ENCODE measurements at regions not wholly inside any gene's neighbourhood (a gene's known extent, or its start where the extent isn't known, plus 50 kb on each side); places are given as distances from the start of the nearest gene placed in this dataset.
"Not testable (repeated sequence)": the region's sequence is repeated elsewhere in the genome, so short reads cannot be mapped to it uniquely, and the experiment has no call there.

GRCh38 chr15:22239806-22240180, 159.5 kb downstream of the OR4M2 start:
- ChIA-PET CTCF (no interaction called here), POLR2A (no interaction called here)
- H3K4me1 Mint-ChIP-seq: peaks cover 0 to 2% (median 0%) of the 10 kb centered on the region in 3 donors
- no peak overlapping the region for H3K27ac Mint-ChIP-seq
- Histone ChIP-seq H3K27ac (ENCODE audit: low read length) (no peak overlapping the region), H3K4me1 (ENCODE audit: control insufficient read depth in 1 of 2, extremely low read depth in 1 of 2, insufficient read depth in 2 of 2, low read length in 2 of 2) (peaks cover 0 to 14% of the 10 kb centered on the region in 2 experiments), H3K9me3 (no peaks in the 10 kb centered on the region), H3K27me3 (replicated peaks in 1 of 2; ENCODE audit: control insufficient read depth in 2 of 2, extremely low read depth in 1 of 2, insufficient read depth in 2 of 2, low read length in 1 of 2) (peaks cover 2 to 19% of the 10 kb centered on the region in 2 experiments), H3K36me3 (ENCODE audit: control insufficient read depth in 2 of 2, extremely low read depth in 1 of 2, insufficient read depth in 1 of 2, low read length in 1 of 2) (no peaks in the 10 kb centered on the region), H3K4me3 (ENCODE audit: control insufficient read depth in 1 of 2, extremely low read depth in 1 of 2, low read length in 1 of 2) (no peak overlapping the region)
- no peak overlapping the region for H3K4me3 Mint-ChIP-seq
- peaks cover 4 to 28% of the 10 kb centered on the region in 2 donors for H3K27me3 Mint-ChIP-seq
- no peaks in the 10 kb centered on the region for H3K9me3 Mint-ChIP-seq
- 68% methylated on average over 2 of the region's 3 CpGs for WGBS (ENCODE audit: insufficient coverage)
- ATAC-seq (replicated peaks in 1 of 4) (no peak), DNase-seq (no peak)
- no peaks in the 10 kb centered on the region for H3K36me3 Mint-ChIP-seq

GRCh38 chr15:22240403-22240802, 160.1 kb downstream of the OR4M2 start:
- Histone ChIP-seq H3K9me3 (no peaks in the 10 kb centered on the region), H3K36me3 (ENCODE audit: control insufficient read depth in 2 of 2, extremely low read depth in 1 of 2, insufficient read depth in 1 of 2, low read length in 1 of 2) (no peaks in the 10 kb centered on the region), H3K27me3 (replicated peaks in 1 of 2; ENCODE audit: control insufficient read depth in 2 of 2, extremely low read depth in 1 of 2, insufficient read depth in 2 of 2, low read length in 1 of 2) (peaks cover 2 to 19% of the 10 kb centered on the region in 2 experiments), H3K27ac (ENCODE audit: low read length) (no peak overlapping the region), H3K4me1 (ENCODE audit: control insufficient read depth in 1 of 2, extremely low read depth in 1 of 2, insufficient read depth in 2 of 2, low read length in 2 of 2) (peaks cover 0 to 14% of the 10 kb centered on the region in 2 experiments), H3K4me3 (ENCODE audit: control insufficient read depth in 1 of 2, extremely low read depth in 1 of 2, low read length in 1 of 2) (no peak overlapping the region)
- 95% methylated on average over 6 of the region's 8 CpGs for WGBS (ENCODE audit: insufficient coverage)
- Mint-ChIP-seq H3K36me3 (no peaks in the 10 kb centered on the region), H3K4me1 (peaks cover 0 to 2% (median 0%) of the 10 kb centered on the region in 3 donors), H3K27me3 (peaks cover 4 to 28% of the 10 kb centered on the region in 2 donors), H3K27ac (no peak overlapping the region), H3K9me3 (no peaks in the 10 kb centered on the region), H3K4me3 (no peak overlapping the region)
- CTCF ChIA-PET: no interaction called here
- ATAC-seq (replicated peaks in 1 of 4): no peak
- no peak for DNase-seq
- POLR2A ChIA-PET: no interaction called here

GRCh38 chr15:22240986-22241385, 160.7 kb downstream of the OR4M2 start:
- ChIA-PET CTCF (no interaction called here), POLR2A (no interaction called here)
- DNase-seq: no peak
- Mint-ChIP-seq H3K27ac (no peak overlapping the region), H3K27me3 (peaks cover 4 to 28% of the 10 kb centered on the region in 2 donors), H3K4me3 (no peak overlapping the region), H3K36me3 (no peaks in the 10 kb centered on the region), H3K4me1 (peaks cover 0 to 2% (median 0%) of the 10 kb centered on the region in 3 donors), H3K9me3 (peaks cover 0 to under 1% (median 0%) of the 10 kb centered on the region in 3 donors)
- ATAC-seq (replicated peaks in 1 of 4): no peak
- Histone ChIP-seq H3K4me3 (ENCODE audit: control insufficient read depth in 1 of 2, extremely low read depth in 1 of 2, low read length in 1 of 2) (no peak overlapping the region), H3K27ac (ENCODE audit: low read length) (no peak overlapping the region), H3K4me1 (ENCODE audit: control insufficient read depth in 1 of 2, extremely low read depth in 1 of 2, insufficient read depth in 2 of 2, low read length in 2 of 2) (peaks cover 0 to 14% of the 10 kb centered on the region in 2 experiments), H3K36me3 (ENCODE audit: control insufficient read depth in 2 of 2, extremely low read depth in 1 of 2, insufficient read depth in 1 of 2, low read length in 1 of 2) (no peaks in the 10 kb centered on the region), H3K27me3 (replicated peaks in 1 of 2; ENCODE audit: control insufficient read depth in 2 of 2, extremely low read depth in 1 of 2, insufficient read depth in 2 of 2, low read length in 1 of 2) (peaks cover 2 to 19% of the 10 kb centered on the region in 2 experiments), H3K9me3 (no peaks in the 10 kb centered on the region)
- 83% methylated on average over 7 of the region's 7 CpGs for WGBS (ENCODE audit: insufficient coverage)

GRCh38 chr15:22241451-22241850, 161.1 kb downstream of the OR4M2 start:
- WGBS (ENCODE audit: insufficient coverage): 94% methylated on average over 8 of the region's 8 CpGs
- CTCF ChIA-PET: interaction anchor here in 1 of 2 donors (0.7 kb wide), 1 partner anchor 16 kb away, joined by 3 read pairs; no protein-coding TSS in a partner anchor

GRCh38 chr15:22242311-22242710, 162.0 kb downstream of the OR4M2 start:
- H3K4me1 Mint-ChIP-seq; DNase-seq; H3K36me3 Mint-ChIP-seq; H3K9me3 ChIP-seq; H3K27ac ChIP-seq (ENCODE audit: low read length); H3K27ac Mint-ChIP-seq; ATAC-seq (replicated peaks in 1 of 4); H3K9me3 Mint-ChIP-seq; POLR2A ChIA-PET; H3K4me3 ChIP-seq (ENCODE audit: control insufficient read depth in 1 of 2, extremely low read depth in 1 of 2, low read length in 1 of 2); H3K4me3 Mint-ChIP-seq; H3K36me3 ChIP-seq (ENCODE audit: control insufficient read depth in 2 of 2, extremely low read depth in 1 of 2, insufficient read depth in 1 of 2, low read length in 1 of 2): not testable (repeated sequence)
- WGBS (ENCODE audit: insufficient coverage): 98% methylated on average over 8 of the region's 9 CpGs
- H3K4me1 ChIP-seq (ENCODE audit: control insufficient read depth in 1 of 2, extremely low read depth in 1 of 2, insufficient read depth in 2 of 2, low read length in 2 of 2): peaks cover 0 to 14% of the 10 kb centered on the region in 2 experiments
- peaks cover 4 to 25% of the 10 kb centered on the region in 2 donors for H3K27me3 Mint-ChIP-seq
- CTCF ChIA-PET: interaction anchor here in 1 of 2 donors (0.7 kb wide), 1 partner anchor 17 kb away, joined by 3 read pairs; no protein-coding TSS in a partner anchor
- peaks cover 2 to 19% of the 10 kb centered on the region in 2 experiments for H3K27me3 ChIP-seq (replicated peaks in 1 of 2; ENCODE audit: control insufficient read depth in 2 of 2, extremely low read depth in 1 of 2, insufficient read depth in 2 of 2, low read length in 1 of 2)

More at GRCh38 chr15:22241451-22241850, 161.1 kb downstream of the OR4M2 start:
- Mint-ChIP-seq H3K4me3 (no peak overlapping the region), H3K27me3 (peaks cover 4 to 30% of the 10 kb centered on the region in 2 donors), H3K9me3 (peaks cover 0 to 4% (median 0%) of the 10 kb centered on the region in 3 donors), H3K36me3 (no peaks in the 10 kb centered on the region), H3K4me1 (peaks cover 0 to 2% (median 0%) of the 10 kb centered on the region in 3 donors), H3K27ac (no peak overlapping the region)
- H3K4me1 ChIP-seq (ENCODE audit: control insufficient read depth in 1 of 2, extremely low read depth in 1 of 2, insufficient read depth in 2 of 2, low read length in 2 of 2): peaks cover 0 to 14% of the 10 kb centered on the region in 2 experiments
- no peak overlapping the region for H3K4me3 ChIP-seq (ENCODE audit: control insufficient read depth in 1 of 2, extremely low read depth in 1 of 2, low read length in 1 of 2)
- POLR2A ChIA-PET: no interaction called here
- peaks cover 2 to 19% of the 10 kb centered on the region in 2 experiments for H3K27me3 ChIP-seq (replicated peaks in 1 of 2; ENCODE audit: control insufficient read depth in 2 of 2, extremely low read depth in 1 of 2, insufficient read depth in 2 of 2, low read length in 1 of 2)
- no peak for ATAC-seq (replicated peaks in 1 of 4)
- H3K9me3 ChIP-seq: no peaks in the 10 kb centered on the region
- H3K36me3 ChIP-seq (ENCODE audit: control insufficient read depth in 2 of 2, extremely low read depth in 1 of 2, insufficient read depth in 1 of 2, low read length in 1 of 2): no peaks in the 10 kb centered on the region
- no peak overlapping the region for H3K27ac ChIP-seq (ENCODE audit: low read length)
- DNase-seq: no peak

GRCh38 chr15:22243440-22244130, 163.3 kb downstream of the OR4M2 start:
- H3K27me3 Mint-ChIP-seq: peaks cover 0 to 23% of the 10 kb centered on the region in 2 donors
- H3K4me1 Mint-ChIP-seq: peaks cover 0 to 2% (median 0%) of the 10 kb centered on the region in 3 donors
- CTCF ChIA-PET: interaction anchor here in 1 of 2 donors (0.6 kb wide), 1 partner anchor 1994 kb away, joined by 4 read pairs; no protein-coding TSS in a partner anchor
- H3K9me3 ChIP-seq: no peaks in the 10 kb centered on the region
- H3K4me3 Mint-ChIP-seq: no peak overlapping the region
- no peak overlapping the region for H3K27ac ChIP-seq (ENCODE audit: low read length)
- no peak overlapping the region for H3K27ac Mint-ChIP-seq
- 79% methylated on average over 8 of the region's 8 CpGs for WGBS (ENCODE audit: insufficient coverage)
- H3K9me3 Mint-ChIP-seq: peaks cover 0 to 4% (median 0%) of the 10 kb centered on the region in 3 donors
- H3K36me3 ChIP-seq (ENCODE audit: control insufficient read depth in 2 of 2, extremely low read depth in 1 of 2, insufficient read depth in 1 of 2, low read length in 1 of 2): no peaks in the 10 kb centered on the region
- ATAC-seq (replicated peaks in 1 of 4) (no peak), DNase-seq (no peak)
- H3K4me1 ChIP-seq (ENCODE audit: control insufficient read depth in 1 of 2, extremely low read depth in 1 of 2, insufficient read depth in 2 of 2, low read length in 2 of 2): peaks cover 0 to 12% of the 10 kb centered on the region in 2 experiments
- H3K4me3 ChIP-seq (ENCODE audit: control insufficient read depth in 1 of 2, extremely low read depth in 1 of 2, low read length in 1 of 2): no peak overlapping the region
- H3K27me3 ChIP-seq (replicated peaks in 1 of 2; ENCODE audit: control insufficient read depth in 2 of 2, extremely low read depth in 1 of 2, insufficient read depth in 2 of 2, low read length in 1 of 2): peaks cover 2 to 23% of the 10 kb centered on the region in 2 experiments
- POLR2A ChIA-PET: interaction anchor here (0.6 kb wide), 2 partner anchors 17 to 1601 kb away, joined by 4 to 7 read pairs; no protein-coding TSS in a partner anchor
- peaks cover 4% of the 10 kb centered on the region for H3K36me3 Mint-ChIP-seq
